ENCODE measurements at regions not wholly inside any gene's neighbourhood (a gene's known extent, or its start where the extent isn't known, plus 50 kb on each side); places are given as distances from the start of the nearest gene placed in this dataset.
"Not testable (repeated sequence)": the region's sequence is repeated elsewhere in the genome, so short reads cannot be mapped to it uniquely, and the experiment has no call there.

- TF ChIP-seq EZH2phosphoT487 (IDR thresholded peaks at IDR 0.05; ENCODE audit: borderline replicate concordance); RAD21 (IDR thresholded peaks at IDR 0.05; ENCODE audit: low read depth); CTCF (IDR thresholded peaks at IDR 0.05 in 2 of 3, conservative IDR thresholded peaks at IDR 0.05 in 1 of 3; ENCODE audit: borderline replicate concordance in 1 of 3, insufficient read depth in 1 of 3, low read depth in 2 of 3, low read length in 2 of 3); ZNF274 (IDR thresholded peaks at IDR 0.05; ENCODE audit: low read depth, low read length); POLR2AphosphoS5 (IDR thresholded peaks at IDR 0.05; ENCODE audit: low read depth, low read length); SIN3A (IDR thresholded peaks at IDR 0.05; ENCODE audit: low read depth); ATF3 (IDR thresholded peaks at IDR 0.05); ZFX (IDR thresholded peaks at IDR 0.05): not testable (repeated sequence)
Measured at GRCh38 chr12:105683836-105684235, 353.3 kb downstream of the C12orf75 start.
